Right atrium auricular region (tissue), 2 donors: ENCODE measurements at regions not wholly inside any gene's neighbourhood (a gene's known extent, or its start where the extent isn't known, plus 50 kb on each side); places are given as distances from the start of the nearest gene placed in this dataset.
"Not testable (repeated sequence)": the region's sequence is repeated elsewhere in the genome, so short reads cannot be mapped to it uniquely, and the experiment has no call there.

Source experiments
- DNase-seq: peaks from one replicate; pipeline ENCODE4 v3.0.0-alpha.2; 2019; ENCODE audit warnings: low spot score
- H3K27ac ChIP-seq, 2 donors: fragments of 200-600 bp; sonication (generic); 1 replicate in 1 of 2; 2 replicates in 1 of 2; pipeline ENCODE4 v1.5.1; 2016 to 2019
- H3K27me3 ChIP-seq, 2 donors: fragments of 200-600 bp; sonication (generic); one replicate each; pipeline versions ENCODE4 v1.5.1 to v1.6.0; 2017 to 2019
- H3K36me3 ChIP-seq: fragments of 200-600 bp; sonication (generic); one replicate; pipeline ENCODE4 v1.5.1; 2016
- H3K4me1 ChIP-seq, 2 donors: fragments of 200-600 bp; sonication (generic); one replicate each; pipeline versions ENCODE4 v1.5.1 to v1.6.0; 2017 to 2019
- H3K4me3 ChIP-seq, 2 donors: fragments of 200-600 bp; sonication (generic); 1 replicate in 1 of 2; 2 replicates in 1 of 2; pipeline ENCODE4 v1.5.1; 2017 to 2019; ENCODE audit warnings: mild to moderate bottlenecking in 1 of 2, moderate library complexity in 1 of 2
- H3K9me3 ChIP-seq, 2 donors: fragments of 200-600 bp; sonication (generic); one replicate each; pipeline ENCODE4 v1.5.1; 2019
- CTCF ChIP-seq, 2 donors: fragments of 200-600 bp; sonication (generic); IDR thresholded peaks; one replicate each; pipeline ENCODE4 v1.5.1; 2019; ENCODE audit warnings: antibody characterized with exemption in 2 of 2

GRCh38 chr18:70827632-70828031, 538.8 kb downstream of the SOCS6 start:
- no peak for DNase-seq
- H3K4me1 ChIP-seq: no peaks in the 10 kb centered on the region
- H3K27ac ChIP-seq: no peak overlapping the region
- no peaks in the 10 kb centered on the region for H3K27me3 ChIP-seq
- H3K4me3 ChIP-seq: no peak overlapping the region
- no peak for TF ChIP-seq CTCF (IDR thresholded peaks at IDR 0.05)
- H3K9me3 ChIP-seq: no peaks in the 10 kb centered on the region
- H3K36me3 ChIP-seq: no peaks in the 10 kb centered on the region

GRCh38 chr18:70826571-70826970, 537.7 kb downstream of the SOCS6 start:
- no peaks in the 10 kb centered on the region for H3K27me3 ChIP-seq
- no peak for TF ChIP-seq CTCF (IDR thresholded peaks at IDR 0.05)
- DNase-seq: no peak
- no peaks in the 10 kb centered on the region for H3K9me3 ChIP-seq
- H3K36me3 ChIP-seq: no peaks in the 10 kb centered on the region
- H3K4me3 ChIP-seq: no peak overlapping the region
- H3K27ac ChIP-seq: no peak overlapping the region
- H3K4me1 ChIP-seq: no peaks in the 10 kb centered on the region

GRCh38 chr18:70822691-70823090, 533.8 kb downstream of the SOCS6 start:
- Histone ChIP-seq H3K27ac (no peak overlapping the region), H3K4me1 (no peaks in the 10 kb centered on the region), H3K9me3 (no peaks in the 10 kb centered on the region), H3K27me3 (no peaks in the 10 kb centered on the region), H3K36me3 (no peaks in the 10 kb centered on the region), H3K4me3 (no peak overlapping the region)
- TF ChIP-seq CTCF (IDR thresholded peaks at IDR 0.05): no peak
- DNase-seq: no peak

GRCh38 chr18:70822117-70822516, 533.3 kb downstream of the SOCS6 start:
- no peak for DNase-seq
- H3K36me3 ChIP-seq: no peaks in the 10 kb centered on the region
- H3K27me3 ChIP-seq: no peaks in the 10 kb centered on the region
- no peaks in the 10 kb centered on the region for H3K4me1 ChIP-seq
- H3K4me3 ChIP-seq: no peak overlapping the region
- no peak overlapping the region for H3K27ac ChIP-seq
- H3K9me3 ChIP-seq: no peaks in the 10 kb centered on the region
- no peak for TF ChIP-seq CTCF (IDR thresholded peaks at IDR 0.05)

- H3K4me3 ChIP-seq: no peak overlapping the region
- H3K9me3 ChIP-seq: no peaks in the 10 kb centered on the region
- no peak for DNase-seq
- no peak overlapping the region for H3K27ac ChIP-seq
- no peaks in the 10 kb centered on the region for H3K4me1 ChIP-seq
- TF ChIP-seq CTCF (IDR thresholded peaks at IDR 0.05): no peak
- no peaks in the 10 kb centered on the region for H3K27me3 ChIP-seq
- H3K36me3 ChIP-seq: no peaks in the 10 kb centered on the region
Measured at GRCh38 chr18:70808481-70809056, 519.7 kb downstream of the SOCS6 start.

GRCh38 chr18:70781860-70782453, 493.1 kb downstream of the SOCS6 start:
- Histone ChIP-seq H3K9me3 (no peaks in the 10 kb centered on the region), H3K4me3 (no peak overlapping the region), H3K27ac (no peak overlapping the region), H3K27me3 (no peaks in the 10 kb centered on the region), H3K4me1 (no peaks in the 10 kb centered on the region), H3K36me3 (no peaks in the 10 kb centered on the region)
- peak in 1 of 2 donors; percentile 58 for TF ChIP-seq CTCF (IDR thresholded peaks at IDR 0.05)
- DNase-seq: no peak

- H3K27ac ChIP-seq, DNase-seq: not testable (repeated sequence)
Measured at GRCh38 chr18:70766254-70766653, 477.4 kb downstream of the SOCS6 start.

More at GRCh38 chr18:70766254-70766653, 477.4 kb downstream of the SOCS6 start:
- H3K27me3 ChIP-seq, H3K9me3 ChIP-seq, H3K4me3 ChIP-seq, H3K36me3 ChIP-seq, H3K4me1 ChIP-seq: not testable (repeated sequence)
